Epithelial cell of proximal tubule (primary cell): ENCODE measurements at regions not wholly inside any gene's neighbourhood (a gene's known extent, or its start where the extent isn't known, plus 50 kb on each side); places are given as distances from the start of the nearest gene placed in this dataset.

Experiments used
- DNase-seq: peaks from one replicate; pipeline ENCODE4 v3.0.0-alpha.2; 2011; ENCODE audit warnings: low read depth
- H3K4me3 ChIP-seq: 2 replicates; pipeline ENCODE4 v1.5.1; 2011; ENCODE audit warnings: low read depth, mild to moderate bottlenecking, low read length
- CTCF ChIP-seq: conservative IDR thresholded peaks from 2 replicates; pipeline ENCODE4 v1.5.1; 2012; ENCODE audit warnings: low read depth, mild to moderate bottlenecking, low read length

GRCh38 chr5:77852068-77852513 lies 76.0 kb upstream of the TBCA start:
- H3K4me3 ChIP-seq: peak overlapping the region; percentile 63
- TF ChIP-seq CTCF: no peak
- DNase-seq: no peak

- no peak for DNase-seq
- peak overlapping the region; percentile 63 for H3K4me3 ChIP-seq
- TF ChIP-seq CTCF: no peak
Observed at GRCh38 chr5:77851176-77852067, 75.3 kb upstream of the TBCA start.

GRCh38 chr5:77850536-77851175 lies 74.5 kb upstream of the TBCA start:
- DNase-seq: no peak
- TF ChIP-seq CTCF: no peak
- peak overlapping the region; percentile 63 for H3K4me3 ChIP-seq

GRCh38 chr5:77849308-77849900 lies 73.3 kb upstream of the TBCA start:
- no peak for TF ChIP-seq CTCF
- no peak overlapping the region for H3K4me3 ChIP-seq
- no peak for DNase-seq

- no peak for DNase-seq
- TF ChIP-seq CTCF: no peak
- H3K4me3 ChIP-seq: no peak overlapping the region
Observed at GRCh38 chr5:77847814-77848290, 71.7 kb upstream of the TBCA start.

- TF ChIP-seq CTCF: no peak
- H3K4me3 ChIP-seq: no peak overlapping the region
- no peak for DNase-seq
Observed at GRCh38 chr5:77847129-77847460, 71.0 kb upstream of the TBCA start.
